ENCODE measurements at regions not wholly inside any gene's neighbourhood (a gene's known extent, or its start where the extent isn't known, plus 50 kb on each side); places are given as distances from the start of the nearest gene placed in this dataset.

DNA sequence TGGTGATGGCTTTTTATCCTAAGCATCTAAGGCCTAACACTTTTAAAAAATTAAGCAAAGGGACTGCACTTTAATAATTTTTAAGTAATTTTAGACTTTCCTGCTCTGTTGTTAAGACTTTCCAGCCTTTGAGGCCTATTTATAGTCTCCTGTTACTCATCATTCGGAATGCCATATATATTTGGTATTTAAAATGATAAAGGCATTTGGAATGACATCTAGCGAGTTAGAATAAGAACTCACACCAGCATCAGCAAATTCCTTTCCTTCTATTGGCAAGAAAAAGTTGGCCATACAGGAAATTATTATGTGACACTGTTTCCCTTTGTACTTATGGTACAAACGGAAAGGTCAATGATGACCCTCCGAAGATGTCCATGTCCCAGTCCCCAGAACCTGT is 88.1 kb upstream of the STMND1 start:
- TF ChIP-seq POLR2A (IDR thresholded peaks at IDR 0.05; ENCODE audit: low read depth, low read length) (no peak), POLR2AphosphoS5 (IDR thresholded peaks at IDR 0.05; ENCODE audit: low read depth, low read length) (no peak)
